ENCODE measurements at regions not wholly inside any gene's neighbourhood (a gene's known extent, or its start where the extent isn't known, plus 50 kb on each side); places are given as distances from the start of the nearest gene placed in this dataset.

DNA sequence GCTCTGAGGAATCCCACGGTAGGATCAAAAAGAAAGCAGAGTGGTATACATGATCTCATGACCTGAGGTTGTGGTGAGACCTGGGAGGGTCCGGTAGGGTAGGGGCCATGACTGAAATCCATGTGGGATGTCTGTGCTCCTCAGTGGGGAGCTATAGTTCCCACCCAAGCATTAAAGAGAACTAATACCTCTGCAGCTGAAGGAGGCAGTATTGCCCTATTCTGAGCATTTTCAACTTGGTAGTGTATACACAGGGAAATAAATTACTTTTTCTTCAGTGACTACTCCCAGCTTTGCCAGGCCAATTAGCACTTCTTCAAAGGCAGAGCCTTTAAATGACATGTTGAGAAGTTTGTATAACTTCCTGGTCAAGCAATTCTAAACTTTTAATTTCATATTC, 613.8 kb downstream of the KCNH5 start:
- H3K27ac ChIP-seq (ENCODE audit: low read length, poor library complexity, severe bottlenecking) = no peak overlapping the region
- H3K36me3 ChIP-seq (ENCODE audit: control insufficient read depth in 1 of 2, insufficient read depth in 2 of 2, low read depth in 1 of 2, low read length in 2 of 2) = no peaks in the 10 kb centered on the region
- no peak overlapping the region for H3K9ac ChIP-seq (ENCODE audit: low read length)
- H2BK5ac ChIP-seq (ENCODE audit: low read depth, low read length, poor library complexity, severe bottlenecking) = no peak overlapping the region
- no peak overlapping the region for H3K4me2 ChIP-seq (ENCODE audit: low read length, poor library complexity, severe bottlenecking)
- H3K4ac ChIP-seq (ENCODE audit: low read depth in 1 of 2, low read length in 2 of 2) = no peak overlapping the region
- H3K23ac ChIP-seq (ENCODE audit: low read length in 2 of 2) = no peak overlapping the region
- WGBS = 100% methylated on average over 2 of the region's 2 CpGs
- H3K14ac ChIP-seq (ENCODE audit: low read length in 2 of 2) = no peak overlapping the region
- DNase-seq = no peak
- no peaks in the 10 kb centered on the region for H3K79me1 ChIP-seq (replicated peaks; ENCODE audit: low read length, poor library complexity, severe bottlenecking)
- H3K4me1 ChIP-seq (ENCODE audit: control insufficient read depth, insufficient read depth, low read depth, low read length) = no peaks in the 10 kb centered on the region
- H3K4me3 ChIP-seq (ENCODE audit: insufficient read depth in 1 of 2, low read depth in 1 of 2, low read length in 2 of 2) = no peak overlapping the region
- H4K8ac ChIP-seq (ENCODE audit: low read length) = no peak overlapping the region
- H2AK5ac ChIP-seq (ENCODE audit: low read length, severe bottlenecking) = no peak overlapping the region
- H2BK12ac ChIP-seq (ENCODE audit: low read length in 2 of 2) = no peak overlapping the region
- H2BK15ac ChIP-seq (ENCODE audit: low read depth, poor library complexity, severe bottlenecking) = no peak overlapping the region
- H2BK120ac ChIP-seq (ENCODE audit: low read depth, low read length) = no peak overlapping the region
- no peaks in the 10 kb centered on the region for H3K27me3 ChIP-seq (ENCODE audit: control insufficient read depth in 1 of 2, insufficient read depth in 1 of 2, low read length in 2 of 2)
- H2AFZ ChIP-seq (ENCODE audit: low read depth, low read length) = no peak overlapping the region
- H3K9me3 ChIP-seq (ENCODE audit: control insufficient read depth, low read length) = peaks cover 54% of the 10 kb centered on the region
- no peak overlapping the region for H3K18ac ChIP-seq (ENCODE audit: low read depth in 1 of 2, low read length in 2 of 2)
- no peak overlapping the region for H4K91ac ChIP-seq (ENCODE audit: low read length)

DNA sequence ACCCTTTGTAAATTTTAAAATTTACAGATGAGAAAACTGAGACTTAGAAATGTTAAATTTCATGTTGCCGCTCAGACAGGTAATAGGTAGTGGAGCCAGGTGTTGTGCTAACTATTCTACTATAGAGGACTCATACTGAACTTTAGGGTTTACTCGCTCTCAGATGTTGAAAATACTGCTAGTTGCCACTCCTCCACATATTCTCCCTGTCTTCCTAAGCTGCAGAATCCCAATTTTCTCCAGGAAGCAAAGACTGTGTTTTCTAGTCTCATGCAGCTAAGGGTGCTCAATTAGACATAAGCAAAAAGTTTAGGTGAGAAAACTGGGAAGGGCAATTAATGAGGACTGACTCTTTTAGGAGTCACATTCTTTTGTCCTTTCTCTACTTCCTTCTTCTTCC, 612.3 kb downstream of the KCNH5 start:
- WGBS = 100% methylated on average over 2 of the region's 2 CpGs
- Histone ChIP-seq H3K23ac (ENCODE audit: low read length in 2 of 2) (no peak overlapping the region), H2BK5ac (ENCODE audit: low read depth, low read length, poor library complexity, severe bottlenecking) (no peak overlapping the region)

DNA sequence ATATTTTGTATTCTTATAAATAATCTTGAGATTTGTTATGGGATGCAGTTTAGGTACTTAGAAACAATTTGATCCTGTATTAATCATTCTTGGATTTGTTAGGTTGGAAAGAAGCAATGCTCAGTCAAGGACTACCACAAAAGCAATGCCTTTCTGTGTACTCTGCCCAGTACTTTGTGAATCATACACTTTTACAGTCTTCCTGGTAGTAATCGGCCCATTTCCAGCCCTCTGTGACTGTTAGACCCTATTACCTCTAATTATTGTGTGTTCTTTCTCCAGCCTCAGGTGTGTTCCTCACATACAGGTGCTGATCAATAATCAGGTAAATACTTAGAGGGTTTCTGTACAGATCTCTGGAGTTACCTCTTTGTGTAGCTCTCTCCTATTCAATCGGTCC, 609.0 kb downstream of the KCNH5 start:
- peaks cover 69% of the 10 kb centered on the region for H3K9me3 ChIP-seq (ENCODE audit: control insufficient read depth, low read length)
- H3K23ac ChIP-seq (ENCODE audit: low read length in 2 of 2) = no peak overlapping the region
- no peak overlapping the region for H2AK5ac ChIP-seq (ENCODE audit: low read length, severe bottlenecking)
- no peaks in the 10 kb centered on the region for H3K79me1 ChIP-seq (replicated peaks; ENCODE audit: low read length, poor library complexity, severe bottlenecking)
- no peaks in the 10 kb centered on the region for H3K36me3 ChIP-seq (ENCODE audit: control insufficient read depth in 1 of 2, insufficient read depth in 2 of 2, low read depth in 1 of 2, low read length in 2 of 2)
- H2BK5ac ChIP-seq (ENCODE audit: low read depth, low read length, poor library complexity, severe bottlenecking) = no peak overlapping the region
- no peaks in the 10 kb centered on the region for H3K27me3 ChIP-seq (ENCODE audit: control insufficient read depth in 1 of 2, insufficient read depth in 1 of 2, low read length in 2 of 2)
- WGBS = 0% methylated on average over 1 of the region's 2 CpGs
- no peak overlapping the region for H2AFZ ChIP-seq (ENCODE audit: low read depth, low read length)
- H4K91ac ChIP-seq (ENCODE audit: low read length) = no peak overlapping the region
- H3K4ac ChIP-seq (ENCODE audit: low read depth in 1 of 2, low read length in 2 of 2) = no peak overlapping the region
- H2BK15ac ChIP-seq (ENCODE audit: low read depth, poor library complexity, severe bottlenecking) = no peak overlapping the region
- H3K4me1 ChIP-seq (ENCODE audit: control insufficient read depth, insufficient read depth, low read depth, low read length) = no peaks in the 10 kb centered on the region
- no peak overlapping the region for H3K27ac ChIP-seq (ENCODE audit: low read length, poor library complexity, severe bottlenecking)
- no peak for DNase-seq
- H3K9ac ChIP-seq (ENCODE audit: low read length) = no peak overlapping the region
- no peak overlapping the region for H2BK12ac ChIP-seq (ENCODE audit: low read length in 2 of 2)
- H3K4me3 ChIP-seq (ENCODE audit: insufficient read depth in 1 of 2, low read depth in 1 of 2, low read length in 2 of 2) = no peak overlapping the region
- H2BK120ac ChIP-seq (ENCODE audit: low read depth, low read length) = no peak overlapping the region
- H3K14ac ChIP-seq (ENCODE audit: low read length in 2 of 2) = no peak overlapping the region
- H4K8ac ChIP-seq (ENCODE audit: low read length) = no peak overlapping the region
- no peak overlapping the region for H3K4me2 ChIP-seq (ENCODE audit: low read length, poor library complexity, severe bottlenecking)
- H3K18ac ChIP-seq (ENCODE audit: low read depth in 1 of 2, low read length in 2 of 2) = no peak overlapping the region

More for the DNA sequence above, 612.3 kb downstream of the KCNH5 start:
- Histone ChIP-seq H2AK5ac (ENCODE audit: low read length, severe bottlenecking) (no peak overlapping the region), H3K14ac (ENCODE audit: low read length in 2 of 2) (no peak overlapping the region), H3K36me3 (ENCODE audit: control insufficient read depth in 1 of 2, insufficient read depth in 2 of 2, low read depth in 1 of 2, low read length in 2 of 2) (no peaks in the 10 kb centered on the region), H3K4me3 (ENCODE audit: insufficient read depth in 1 of 2, low read depth in 1 of 2, low read length in 2 of 2) (no peak overlapping the region), H3K9ac (ENCODE audit: low read length) (no peak overlapping the region), H4K8ac (ENCODE audit: low read length) (no peak overlapping the region), H3K27ac (ENCODE audit: low read length, poor library complexity, severe bottlenecking) (no peak overlapping the region), H3K9me3 (ENCODE audit: control insufficient read depth, low read length) (peaks cover 58% of the 10 kb centered on the region), H3K4ac (ENCODE audit: low read depth in 1 of 2, low read length in 2 of 2) (no peak overlapping the region), H3K4me1 (ENCODE audit: control insufficient read depth, insufficient read depth, low read depth, low read length) (no peaks in the 10 kb centered on the region), H3K4me2 (ENCODE audit: low read length, poor library complexity, severe bottlenecking) (no peak overlapping the region), H2BK15ac (ENCODE audit: low read depth, poor library complexity, severe bottlenecking) (no peak overlapping the region), H3K27me3 (ENCODE audit: control insufficient read depth in 1 of 2, insufficient read depth in 1 of 2, low read length in 2 of 2) (no peaks in the 10 kb centered on the region), H2BK120ac (ENCODE audit: low read depth, low read length) (no peak overlapping the region), H3K79me1 (replicated peaks; ENCODE audit: low read length, poor library complexity, severe bottlenecking) (no peaks in the 10 kb centered on the region), H2BK12ac (ENCODE audit: low read length in 2 of 2) (no peak overlapping the region), H2AFZ (ENCODE audit: low read depth, low read length) (no peak overlapping the region), H4K91ac (ENCODE audit: low read length) (no peak overlapping the region), H3K18ac (ENCODE audit: low read depth in 1 of 2, low read length in 2 of 2) (no peak overlapping the region)
- no peak for DNase-seq

DNA sequence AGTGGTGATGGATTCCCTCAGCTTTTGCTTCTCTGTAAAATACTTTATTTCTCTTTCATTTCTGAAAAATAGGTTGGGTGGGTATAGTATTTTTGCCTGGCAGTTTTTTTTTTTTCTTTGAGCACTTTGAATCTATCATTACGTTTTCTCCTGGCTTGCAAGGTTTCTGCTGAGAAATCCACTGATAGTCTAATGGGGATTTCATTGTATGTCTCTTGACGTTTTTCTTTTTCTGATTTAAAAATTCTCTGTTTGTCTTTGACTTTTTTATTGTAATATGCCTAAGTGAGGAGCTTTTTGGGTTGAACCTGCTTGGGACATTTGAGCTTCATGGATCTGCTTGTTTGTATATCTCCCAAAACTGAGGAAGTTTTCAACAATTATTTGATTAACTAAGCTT, 606.0 kb downstream of the KCNH5 start:
- Histone ChIP-seq H3K9me3 (ENCODE audit: control insufficient read depth, low read length) (peaks cover 56% of the 10 kb centered on the region), H3K4me3 (ENCODE audit: insufficient read depth in 1 of 2, low read depth in 1 of 2, low read length in 2 of 2) (no peak overlapping the region), H3K18ac (ENCODE audit: low read depth in 1 of 2, low read length in 2 of 2) (no peak overlapping the region), H2AFZ (ENCODE audit: low read depth, low read length) (no peak overlapping the region), H3K27me3 (ENCODE audit: control insufficient read depth in 1 of 2, insufficient read depth in 1 of 2, low read length in 2 of 2) (no peaks in the 10 kb centered on the region), H3K14ac (ENCODE audit: low read length in 2 of 2) (no peak overlapping the region), H3K4me2 (ENCODE audit: low read length, poor library complexity, severe bottlenecking) (no peak overlapping the region), H3K36me3 (ENCODE audit: control insufficient read depth in 1 of 2, insufficient read depth in 2 of 2, low read depth in 1 of 2, low read length in 2 of 2) (no peaks in the 10 kb centered on the region), H4K8ac (ENCODE audit: low read length) (no peak overlapping the region), H2BK12ac (ENCODE audit: low read length in 2 of 2) (no peak overlapping the region), H3K9ac (ENCODE audit: low read length) (no peak overlapping the region), H3K4me1 (ENCODE audit: control insufficient read depth, insufficient read depth, low read depth, low read length) (no peaks in the 10 kb centered on the region), H2BK5ac (ENCODE audit: low read depth, low read length, poor library complexity, severe bottlenecking) (no peak overlapping the region), H2BK15ac (ENCODE audit: low read depth, poor library complexity, severe bottlenecking) (no peak overlapping the region), H3K23ac (ENCODE audit: low read length in 2 of 2) (no peak overlapping the region), H3K4ac (ENCODE audit: low read depth in 1 of 2, low read length in 2 of 2) (no peak overlapping the region), H3K79me1 (replicated peaks; ENCODE audit: low read length, poor library complexity, severe bottlenecking) (no peaks in the 10 kb centered on the region), H3K27ac (ENCODE audit: low read length, poor library complexity, severe bottlenecking) (no peak overlapping the region), H4K91ac (ENCODE audit: low read length) (no peak overlapping the region), H2AK5ac (ENCODE audit: low read length, severe bottlenecking) (no peak overlapping the region), H2BK120ac (ENCODE audit: low read depth, low read length) (no peak overlapping the region)
- DNase-seq = no peak
- WGBS = 75% methylated on average over 2 of the region's 2 CpGs

Measured in mesenchymal stem cell (in vitro differentiated cells and primary cell).